UCSD-AML1 (cell line): ENCODE measurements at regions not wholly inside any gene's neighbourhood (a gene's known extent, or its start where the extent isn't known, plus 50 kb on each side); places are given as distances from the start of the nearest gene placed in this dataset.
"Not testable (repeated sequence)": the region's sequence is repeated elsewhere in the genome, so short reads cannot be mapped to it uniquely, and the experiment has no call there.

Experiments used
- DNase-seq: peaks from one replicate; lab custom pipeline; 2025; ENCODE audit not compliant: unreplicated experiment; lab: John Stamatoyannopoulos, UW

GRCh38 chr2:183522489-183523266, 398.4 kb downstream of the NUP35 start:
- no peak for DNase-seq

DNA sequence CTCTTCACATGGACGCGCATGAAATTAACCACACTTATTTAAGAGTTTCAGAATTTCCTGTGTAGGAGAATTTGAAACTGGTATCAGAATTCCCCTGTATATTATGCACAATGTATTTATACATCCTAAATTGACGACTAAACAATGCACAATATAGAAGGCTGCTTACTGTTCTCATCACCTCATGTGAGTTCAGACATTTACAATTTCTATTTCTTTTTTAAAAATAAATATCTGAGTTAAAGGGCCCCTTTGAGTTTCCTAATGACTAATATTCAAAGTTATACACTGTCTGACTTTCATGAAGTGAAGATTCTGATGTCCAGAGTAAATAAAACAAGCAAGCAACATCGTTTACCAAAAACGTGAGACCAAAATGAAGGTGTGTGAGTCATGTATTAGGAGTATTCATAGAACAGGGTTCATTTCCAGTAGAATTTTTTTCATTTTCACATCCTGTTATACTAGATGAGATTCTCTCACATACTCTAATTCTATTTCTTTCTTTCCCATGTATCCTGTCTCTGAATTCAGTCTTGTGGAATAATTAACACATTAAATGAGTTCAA, 406.2 kb downstream of the NUP35 start:
- DNase-seq, result no peak

GRCh38 chr2:183532514-183532913, 408.3 kb downstream of the NUP35 start:
- no peak for DNase-seq

- DNase-seq, result no peak
Observed at GRCh38 chr2:183533021-183533420, 408.8 kb downstream of the NUP35 start.

DNA sequence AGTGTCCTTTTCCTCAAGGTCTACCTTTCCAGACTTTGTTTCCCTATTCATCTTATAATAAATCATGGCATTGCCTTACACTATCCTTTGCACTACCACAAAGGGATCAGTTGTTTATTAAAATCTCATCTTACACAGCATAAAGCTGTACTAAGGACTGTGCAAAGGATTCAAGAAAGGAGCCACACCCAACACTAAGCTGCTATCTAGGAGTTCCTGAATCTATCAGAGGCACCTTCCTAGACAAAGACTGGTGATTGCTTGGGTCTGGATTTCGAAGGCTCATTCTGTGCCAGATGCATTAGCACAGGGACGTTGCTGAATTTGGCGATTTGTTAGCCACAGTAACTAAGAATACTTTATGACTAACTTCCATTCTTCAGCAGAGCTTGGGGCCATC, 412.0 kb downstream of the NUP35 start:
- DNase-seq, result no peak

GRCh38 chr2:183536714-183537113, 412.5 kb downstream of the NUP35 start:
- DNase-seq, result no peak

DNA sequence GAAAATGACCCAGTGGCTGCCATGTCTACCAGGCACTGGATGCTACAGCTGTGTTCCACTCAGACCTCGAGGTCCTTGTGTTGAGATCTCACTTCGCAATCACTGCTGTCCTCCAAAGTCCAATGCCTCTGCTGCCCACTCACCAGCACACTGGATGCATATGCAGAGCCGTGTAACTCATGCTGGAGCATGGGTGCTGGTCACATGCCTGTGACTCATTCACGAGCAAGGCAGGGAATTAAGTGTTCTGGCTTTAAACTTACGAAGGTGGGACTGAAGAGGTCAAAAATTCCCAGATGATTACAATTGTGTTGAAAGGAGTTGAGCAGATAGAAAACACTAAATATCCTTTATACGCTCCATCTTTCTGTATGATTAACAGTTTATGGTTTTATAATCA, 417.5 kb downstream of the NUP35 start:
- no peak for DNase-seq

- DNase-seq, result no peak
Observed at GRCh38 chr2:183542606-183543005, 418.4 kb downstream of the NUP35 start.

DNA sequence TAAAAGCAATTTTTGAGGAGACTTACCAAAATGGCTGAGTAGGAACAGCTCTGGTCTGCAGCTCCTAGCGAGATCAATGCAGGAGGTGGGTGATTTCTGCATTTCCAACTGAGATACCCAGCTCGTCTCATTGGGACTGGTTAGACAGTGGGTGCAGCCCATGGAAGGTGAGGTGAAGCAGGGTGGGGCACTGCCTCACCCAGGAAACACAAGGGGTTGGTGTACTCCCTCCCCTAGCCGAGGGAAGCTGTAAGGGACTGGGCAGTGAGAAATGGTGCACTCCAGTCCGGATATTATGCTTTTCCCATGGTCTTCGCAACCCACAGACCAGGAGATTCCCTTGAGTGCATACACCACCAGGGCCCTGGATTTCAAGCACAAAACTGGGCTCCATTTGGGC, 419.0 kb downstream of the NUP35 start:
- DNase-seq, result no peak

DNA sequence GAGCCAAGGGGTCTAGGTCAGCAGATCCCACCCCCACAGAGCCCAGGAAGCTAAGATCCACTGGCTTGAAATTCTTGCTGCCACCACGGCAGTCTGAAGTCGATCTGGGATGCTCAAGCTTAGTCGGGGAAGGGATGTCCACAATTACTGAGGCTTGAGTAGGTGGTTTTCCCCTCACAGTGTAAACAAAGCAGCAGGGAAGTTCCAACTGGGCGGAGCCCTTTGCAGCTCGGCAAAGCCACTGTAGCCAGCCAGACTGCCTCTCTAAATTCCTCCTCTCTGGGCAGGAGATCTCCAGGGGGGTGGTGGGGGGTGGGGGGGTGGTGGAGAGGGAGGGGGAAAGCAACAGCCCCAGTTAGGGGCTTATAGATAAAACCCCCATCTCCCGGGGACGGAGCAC, 419.5 kb downstream of the NUP35 start:
- DNase-seq, result no peak

DNA sequence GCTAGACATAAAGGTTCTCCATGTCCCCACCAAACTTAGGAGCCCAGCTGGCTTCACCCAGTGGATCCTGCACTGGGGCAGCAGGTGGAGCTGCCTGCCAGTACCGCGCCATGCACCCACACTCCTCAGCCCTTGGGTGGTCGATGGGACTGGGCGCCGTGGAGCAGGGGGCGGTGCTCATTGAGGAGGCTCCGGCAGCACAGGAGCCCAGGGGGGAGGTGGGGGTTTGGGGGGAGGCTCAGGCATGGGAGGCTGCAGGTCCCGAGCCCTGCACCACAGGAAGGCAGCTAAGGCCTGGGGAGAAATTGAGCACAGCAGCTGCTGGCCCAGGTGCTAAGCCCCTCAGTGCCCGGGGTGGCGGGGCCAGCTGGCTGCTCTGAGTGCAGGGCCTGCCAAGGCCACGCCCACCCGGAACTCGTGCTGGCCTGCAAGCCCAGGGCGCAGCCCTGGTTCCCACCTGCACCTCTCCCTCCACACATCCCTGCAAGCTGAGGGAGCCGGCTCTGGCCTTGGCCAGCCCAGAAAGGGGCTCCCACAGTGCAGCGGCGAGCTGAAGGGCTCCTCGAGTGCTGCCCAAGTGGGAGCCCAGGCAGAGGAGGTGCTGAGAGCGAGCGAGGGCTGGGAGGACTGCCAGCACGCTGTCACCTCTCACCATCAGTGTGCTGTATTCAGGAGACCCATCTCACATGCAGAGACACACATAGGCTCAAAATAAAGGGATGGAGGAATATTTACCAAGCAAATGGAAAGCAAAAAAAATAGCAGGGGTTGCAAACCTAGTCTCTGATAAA, 422.5 kb downstream of the NUP35 start:
- DNase-seq, result not testable (repeated sequence)

DNA sequence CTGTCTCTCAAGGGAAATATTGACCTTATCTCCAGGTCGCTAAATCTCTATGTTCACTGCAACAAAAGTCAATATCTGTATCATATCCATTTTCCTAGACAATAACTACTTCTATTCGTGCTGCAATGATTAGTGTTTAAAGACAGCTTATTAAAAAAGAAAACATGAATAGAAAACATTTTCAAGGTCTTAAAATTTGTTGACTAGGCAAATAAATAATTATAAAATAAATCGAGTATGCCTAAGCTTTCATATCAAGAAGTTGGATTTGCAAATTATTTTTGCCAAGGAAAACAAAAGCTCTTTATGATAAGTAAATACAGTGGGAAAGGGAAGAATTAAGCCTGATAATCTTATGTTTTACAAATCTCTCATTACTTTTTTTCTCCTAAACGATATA, 428.5 kb downstream of the NUP35 start:
- no peak for DNase-seq

DNA sequence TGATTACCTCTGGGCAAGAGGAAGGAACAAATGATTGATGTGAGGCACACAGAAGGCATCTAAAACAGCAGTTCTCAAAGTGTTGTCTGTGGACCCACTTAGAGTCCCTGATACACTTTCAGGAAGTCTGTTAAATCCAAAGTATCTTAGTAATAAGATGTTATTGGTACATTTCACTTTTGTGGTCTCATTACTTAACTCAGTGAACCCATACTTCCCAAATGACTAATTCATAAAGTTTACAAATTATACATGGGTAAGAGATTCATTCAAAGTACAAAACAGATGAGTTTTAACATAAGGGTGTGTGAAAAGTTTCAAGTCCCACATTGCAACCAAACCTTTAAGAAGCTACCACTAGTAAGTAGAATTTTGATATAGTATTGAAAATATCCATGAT, 440.5 kb downstream of the NUP35 start:
- no peak for DNase-seq

DNA sequence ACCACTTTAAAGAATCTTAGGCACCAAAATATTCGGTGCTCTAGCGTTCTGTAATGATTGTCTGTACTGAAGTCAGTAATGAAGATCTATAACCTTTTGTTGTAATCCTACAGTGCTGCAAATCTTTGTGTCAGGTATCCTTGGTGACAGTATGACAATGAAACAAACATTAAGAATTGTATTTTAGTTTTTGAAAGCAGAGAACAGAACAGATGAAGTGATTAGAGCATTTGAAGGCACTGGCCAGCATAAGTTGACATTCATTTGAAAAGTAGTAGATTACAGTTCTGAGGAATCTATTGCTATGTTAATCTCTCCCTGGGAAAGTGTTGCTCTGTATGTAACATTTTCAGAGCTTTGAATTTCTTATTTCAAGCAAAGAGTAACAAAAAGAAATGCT, 451.2 kb downstream of the NUP35 start:
- no peak for DNase-seq

DNA sequence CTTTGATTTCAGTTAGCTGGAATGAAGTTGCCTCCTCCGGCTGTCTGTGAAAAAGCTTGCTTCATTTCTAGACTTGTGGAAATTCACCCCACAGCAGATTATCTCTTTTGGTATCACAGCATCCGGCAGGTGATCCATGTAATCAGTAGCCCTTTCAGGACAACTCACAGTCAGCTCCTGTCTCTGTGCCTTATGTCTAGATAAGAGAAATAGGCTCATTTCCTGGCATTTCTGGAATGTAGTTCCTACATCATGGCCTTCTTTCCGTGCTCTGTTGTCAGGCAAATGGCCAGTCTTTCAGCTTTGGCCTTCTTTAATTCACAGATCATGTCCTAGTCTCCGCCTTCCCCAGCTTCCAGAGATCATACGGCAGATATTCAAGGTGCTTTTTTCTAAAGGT, 455.4 kb downstream of the NUP35 start:
- DNase-seq, result no peak

- no peak for DNase-seq
Observed at GRCh38 chr2:183592271-183592670, 468.0 kb downstream of the NUP35 start.

DNA sequence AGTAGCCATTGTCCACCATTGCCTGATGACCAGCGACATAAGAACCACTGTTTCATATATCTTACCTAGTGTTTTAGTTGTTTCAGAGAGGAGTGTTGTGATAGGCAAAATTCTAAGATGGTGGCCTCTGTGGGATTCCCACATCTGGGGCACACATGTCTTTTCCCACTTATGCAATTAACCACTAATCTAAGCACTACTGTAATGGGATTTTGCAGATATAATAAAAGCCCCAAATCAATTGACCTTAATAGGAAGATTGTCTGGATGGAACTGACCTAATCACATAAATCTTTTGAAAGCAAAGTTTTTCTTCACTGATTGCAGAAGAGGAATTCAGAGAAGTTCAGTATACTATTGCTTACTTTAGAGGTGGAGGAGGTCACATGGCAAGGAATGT, 469.9 kb downstream of the NUP35 start:
- DNase-seq, result no peak

GRCh38 chr2:183597841-183598240, 473.6 kb downstream of the NUP35 start:
- DNase-seq, result no peak

GRCh38 chr2:183604065-183604464, 479.8 kb downstream of the NUP35 start:
- no peak for DNase-seq

DNA sequence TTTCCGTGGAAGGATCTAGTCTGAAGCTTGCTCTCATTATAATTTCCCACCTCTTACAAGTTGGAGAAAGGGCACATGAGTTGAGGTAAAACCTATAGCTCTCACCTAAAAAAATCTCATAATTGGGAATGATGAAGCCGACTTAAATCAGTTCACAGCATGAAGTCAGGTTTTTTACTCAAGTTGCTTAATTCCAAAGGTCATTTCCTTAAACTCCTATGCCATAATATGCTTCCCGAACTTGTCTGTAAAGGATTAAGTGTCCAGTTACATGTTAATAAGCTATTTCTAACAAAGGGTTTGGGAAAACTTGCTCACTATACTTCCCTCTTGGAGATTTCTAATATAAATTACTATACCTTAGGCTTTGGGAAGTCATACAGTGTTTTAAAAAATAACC, 481.2 kb downstream of the NUP35 start:
- no peak for DNase-seq

DNA sequence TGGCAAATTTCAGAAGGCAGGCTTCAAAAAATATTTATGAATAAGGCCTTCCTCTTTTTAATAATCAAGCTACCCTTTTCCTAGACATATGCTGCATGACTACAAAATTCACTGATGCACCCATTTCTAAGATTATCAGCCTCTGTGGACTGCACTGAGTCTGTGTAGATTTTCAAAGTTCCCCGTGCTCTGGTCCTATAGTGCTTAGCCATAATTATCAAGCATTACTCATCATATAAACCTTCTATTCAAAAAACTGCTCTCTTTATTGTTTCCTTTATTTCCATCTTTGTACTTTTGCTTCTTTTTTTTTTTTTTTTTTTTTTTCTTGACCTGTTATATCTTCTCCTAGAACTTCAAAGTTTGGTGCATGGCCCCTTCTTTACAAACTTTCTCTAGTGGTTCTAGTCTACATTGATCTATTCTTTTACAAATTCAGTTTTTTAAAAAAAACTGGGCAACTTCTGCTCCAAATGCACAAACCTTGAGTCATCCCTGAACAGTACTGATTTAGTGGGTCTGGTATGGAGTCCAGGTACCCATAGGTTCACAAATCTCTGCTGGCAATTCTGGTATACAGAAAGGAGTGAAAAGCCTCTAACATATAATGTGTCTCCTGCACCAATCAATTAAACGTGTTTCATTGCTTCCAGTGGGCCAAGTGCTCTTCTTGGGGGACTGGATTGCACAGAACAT, 481.9 kb downstream of the NUP35 start:
- DNase-seq, result no peak

DNA sequence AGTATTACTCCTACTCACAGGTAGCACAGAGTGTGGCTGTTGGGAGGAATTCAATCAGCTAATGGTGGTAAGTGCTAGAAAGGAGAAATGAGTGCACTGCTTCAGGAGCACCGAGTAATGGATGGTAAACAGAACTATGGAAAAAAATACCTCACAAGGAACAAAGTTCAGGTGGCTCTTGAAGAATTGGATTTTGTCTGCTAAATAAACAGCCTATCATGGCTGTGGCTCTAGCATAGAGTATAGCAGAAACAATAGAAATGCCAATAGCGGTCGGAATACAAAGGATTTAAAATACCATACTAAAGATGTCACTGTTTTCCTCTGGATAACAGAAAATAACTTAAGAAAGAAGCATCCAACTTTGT, 482.5 kb downstream of the NUP35 start:
- DNase-seq, result no peak
